Neural progenitor cell (in vitro differentiated cells): ENCODE measurements at regions not wholly inside any gene's neighbourhood (a gene's known extent, or its start where the extent isn't known, plus 50 kb on each side); places are given as distances from the start of the nearest gene placed in this dataset.

Source experiments
- DNase-seq: peaks from one replicate; pipeline ENCODE4 v3.0.0-alpha.2; 2016; ENCODE audit warnings: low spot score
- H2AFZ ChIP-seq: fragments of 200-600 bp; sonication (generic); replicated peaks from 2 replicates; pipeline ENCODE4 v1.6.1; 2016; ENCODE audit warnings: antibody characterized with exemption
- H3F3A ChIP-seq: fragments of 200-600 bp; sonication (generic); 2 replicates; pipeline ENCODE4 v1.6.1; 2016; ENCODE audit warnings: antibody characterized with exemption, low read depth
- H3K27ac ChIP-seq: fragments of 200-600 bp; sonication (generic); 2 replicates; pipeline ENCODE4 v1.5.1; 2016; ENCODE audit warnings: mild to moderate bottlenecking
- H3K27me3 ChIP-seq: fragments of 200-600 bp; sonication (generic); 2 replicates; pipeline ENCODE4 v1.6.1; 2016; ENCODE audit warnings: mild to moderate bottlenecking, moderate library complexity
- H3K36me3 ChIP-seq: fragments of 200-600 bp; sonication (generic); 2 replicates; pipeline ENCODE4 v1.5.1; 2016
- H3K4me1 ChIP-seq: fragments of 200-600 bp; sonication (generic); 2 replicates; pipeline ENCODE4 v1.6.1; 2016; ENCODE audit warnings: mixed run types
- H3K4me2 ChIP-seq: fragments of 200-600 bp; sonication (generic); 2 replicates; pipeline ENCODE4 v1.6.1; 2016
- H3K4me3 ChIP-seq: fragments of 200-600 bp; sonication (generic); 2 replicates; pipeline ENCODE4 v1.5.1; 2016
- H3K79me2 ChIP-seq: fragments of 200-600 bp; sonication (generic); 2 replicates; pipeline ENCODE4 v1.6.1; 2016; ENCODE audit warnings: low read depth
- H3K9ac ChIP-seq: fragments of 200-600 bp; sonication (generic); 2 replicates; pipeline ENCODE4 v1.6.1; 2016
- H3K9me3 ChIP-seq: fragments of 200-600 bp; sonication (generic); 2 replicates; pipeline ENCODE4 v1.5.1; 2016; ENCODE audit warnings: low read depth
- H4K20me1 ChIP-seq: fragments of 200-600 bp; sonication (generic); 2 replicates; pipeline ENCODE4 v1.6.1; 2016; ENCODE audit warnings: low read depth
- H3K27ac Mint-ChIP-seq: 3 replicates; pipeline ENCODE4 v1.8.0; 2021; ENCODE audit warnings: mixed read lengths
- H3K27me3 Mint-ChIP-seq: 2 replicates; pipeline ENCODE4 v1.8.0; 2022; ENCODE audit warnings: low read depth, mild to moderate bottlenecking, inconsistent platforms, moderate library complexity, mixed read lengths; ENCODE audit not compliant: insufficient read depth
- H3K36me3 Mint-ChIP-seq: 3 replicates; pipeline ENCODE4 v1.8.0; 2021; ENCODE audit warnings: mixed read lengths
- H3K4me1 Mint-ChIP-seq: 3 replicates; pipeline ENCODE4 v1.8.0; 2021; ENCODE audit warnings: mixed read lengths
- H3K4me3 Mint-ChIP-seq: 3 replicates; pipeline ENCODE4 v1.8.0; 2021; ENCODE audit warnings: mild to moderate bottlenecking, moderate library complexity, mixed read lengths
- H3K9me3 Mint-ChIP-seq: 3 replicates; pipeline ENCODE4 v1.8.0; 2020; ENCODE audit warnings: mixed read lengths
- EZH2 ChIP-seq: fragments of 200-600 bp; sonication (generic); IDR thresholded peaks from 2 replicates; pipeline ENCODE4 v1.6.1; 2017; ENCODE audit warnings: antibody characterized with exemption, mild to moderate bottlenecking, moderate library complexity
- EZH2phosphoT487 ChIP-seq: fragments of 200-600 bp; sonication (generic); IDR thresholded peaks from 2 replicates; pipeline ENCODE4 v1.6.1; 2017; ENCODE audit warnings: antibody characterized with exemption
- TF ChIP-seq, protein P1 (sequence below): fragments of 200-600 bp; sonication (generic); IDR thresholded peaks from 2 replicates; pipeline ENCODE4 v1.5.1; 2017; ENCODE audit warnings: antibody characterized with exemption, mild to moderate bottlenecking

DNA sequence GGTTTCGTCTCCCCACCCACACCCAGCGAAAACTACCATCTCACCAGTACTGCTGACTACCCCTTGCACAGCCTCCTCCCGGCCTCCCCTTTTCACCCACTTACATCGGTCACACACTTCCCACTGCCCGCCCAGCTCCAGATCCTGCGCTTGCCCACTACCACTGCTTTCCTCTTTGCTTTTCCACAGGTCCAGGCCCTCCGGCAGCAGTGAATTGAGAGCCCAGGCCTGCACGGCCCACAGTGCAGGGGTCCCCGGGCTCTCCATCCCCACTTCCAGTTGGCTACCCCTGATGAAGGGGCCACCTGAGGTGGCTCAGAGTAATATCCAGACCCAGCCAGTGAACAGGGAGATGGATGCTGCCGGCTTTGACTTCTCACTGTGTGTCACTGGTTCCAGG lies 120.2 kb upstream of the FSTL4 start:
- H3K27me3 Mint-ChIP-seq = peaks cover 5% of the 10 kb centered on the region
- H3K4me1 Mint-ChIP-seq = no peaks in the 10 kb centered on the region

GRCh38 chr5:133731951-133732350 lies 119.6 kb upstream of the FSTL4 start:
- Histone ChIP-seq H3K27me3 (no peaks in the 10 kb centered on the region), H3K36me3 (no peaks in the 10 kb centered on the region), H4K20me1 (no peaks in the 10 kb centered on the region), H3K4me3 (no peak overlapping the region), H3K4me2 (no peak overlapping the region), H3K27ac (no peak overlapping the region), H3K4me1 (no peaks in the 10 kb centered on the region), H2AFZ (no peak overlapping the region), H3K9me3 (no peaks in the 10 kb centered on the region), H3K79me2 (no peaks in the 10 kb centered on the region), H3F3A (no peaks in the 10 kb centered on the region), H3K9ac (no peak overlapping the region)
- no peak overlapping the region for H3K4me3 Mint-ChIP-seq
- peaks cover 5% of the 10 kb centered on the region for H3K27me3 Mint-ChIP-seq
- no peak overlapping the region for H3K27ac Mint-ChIP-seq
- H3K4me1 Mint-ChIP-seq = no peaks in the 10 kb centered on the region
- H3K9me3 Mint-ChIP-seq = peaks cover 13% of the 10 kb centered on the region
- H3K36me3 Mint-ChIP-seq = no peaks in the 10 kb centered on the region
- TF ChIP-seq EZH2 (no peak), EZH2phosphoT487 (no peak)
- TF ChIP-seq, protein P1, sequence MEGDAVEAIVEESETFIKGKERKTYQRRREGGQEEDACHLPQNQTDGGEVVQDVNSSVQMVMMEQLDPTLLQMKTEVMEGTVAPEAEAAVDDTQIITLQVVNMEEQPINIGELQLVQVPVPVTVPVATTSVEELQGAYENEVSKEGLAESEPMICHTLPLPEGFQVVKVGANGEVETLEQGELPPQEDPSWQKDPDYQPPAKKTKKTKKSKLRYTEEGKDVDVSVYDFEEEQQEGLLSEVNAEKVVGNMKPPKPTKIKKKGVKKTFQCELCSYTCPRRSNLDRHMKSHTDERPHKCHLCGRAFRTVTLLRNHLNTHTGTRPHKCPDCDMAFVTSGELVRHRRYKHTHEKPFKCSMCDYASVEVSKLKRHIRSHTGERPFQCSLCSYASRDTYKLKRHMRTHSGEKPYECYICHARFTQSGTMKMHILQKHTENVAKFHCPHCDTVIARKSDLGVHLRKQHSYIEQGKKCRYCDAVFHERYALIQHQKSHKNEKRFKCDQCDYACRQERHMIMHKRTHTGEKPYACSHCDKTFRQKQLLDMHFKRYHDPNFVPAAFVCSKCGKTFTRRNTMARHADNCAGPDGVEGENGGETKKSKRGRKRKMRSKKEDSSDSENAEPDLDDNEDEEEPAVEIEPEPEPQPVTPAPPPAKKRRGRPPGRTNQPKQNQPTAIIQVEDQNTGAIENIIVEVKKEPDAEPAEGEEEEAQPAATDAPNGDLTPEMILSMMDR = no peak
- no peak for DNase-seq

More for the DNA sequence above, 120.2 kb upstream of the FSTL4 start:
- no peaks in the 10 kb centered on the region for H4K20me1 ChIP-seq
- no peak overlapping the region for H3K9ac ChIP-seq
- no peaks in the 10 kb centered on the region for H3K36me3 ChIP-seq
- Mint-ChIP-seq H3K4me3 (no peak overlapping the region), H3K9me3 (peaks cover 13% of the 10 kb centered on the region), H3K27ac (no peak overlapping the region), H3K36me3 (no peaks in the 10 kb centered on the region)
- H3K4me2 ChIP-seq = no peak overlapping the region
- H2AFZ ChIP-seq = no peak overlapping the region
- H3K27ac ChIP-seq = no peak overlapping the region
- no peaks in the 10 kb centered on the region for H3K9me3 ChIP-seq
- no peak for DNase-seq
- TF ChIP-seq, protein P1 = no peak
- TF ChIP-seq EZH2 (no peak), EZH2phosphoT487 (no peak)
- H3K27me3 ChIP-seq = no peaks in the 10 kb centered on the region
- H3F3A ChIP-seq = no peaks in the 10 kb centered on the region
- no peak overlapping the region for H3K4me3 ChIP-seq
- no peaks in the 10 kb centered on the region for H3K79me2 ChIP-seq
- no peaks in the 10 kb centered on the region for H3K4me1 ChIP-seq

- H3K4me3 Mint-ChIP-seq = no peak overlapping the region
- Histone ChIP-seq H3K4me2 (no peak overlapping the region), H3K9me3 (no peaks in the 10 kb centered on the region), H3K9ac (no peak overlapping the region), H3F3A (no peaks in the 10 kb centered on the region), H3K27ac (no peak overlapping the region), H3K4me3 (no peak overlapping the region), H3K79me2 (no peaks in the 10 kb centered on the region), H2AFZ (no peak overlapping the region), H3K36me3 (no peaks in the 10 kb centered on the region), H4K20me1 (no peaks in the 10 kb centered on the region), H3K4me1 (no peaks in the 10 kb centered on the region), H3K27me3 (no peaks in the 10 kb centered on the region)
- no peak for DNase-seq
- peaks cover 4% of the 10 kb centered on the region for H3K27me3 Mint-ChIP-seq
- TF ChIP-seq, protein P1 = no peak
- no peak for TF ChIP-seq EZH2phosphoT487
- no peak for TF ChIP-seq EZH2
- no peak overlapping the region for H3K27ac Mint-ChIP-seq
- H3K36me3 Mint-ChIP-seq = no peaks in the 10 kb centered on the region
- H3K4me1 Mint-ChIP-seq = peaks cover 9% of the 10 kb centered on the region
- H3K9me3 Mint-ChIP-seq = peaks cover 13% of the 10 kb centered on the region
These were observed 118.5 kb upstream of the FSTL4 start for GRCh38 chr5:133730866-133731265.
